Motor neuron (in vitro differentiated cells): ENCODE measurements at regions not wholly inside any gene's neighbourhood (a gene's known extent, or its start where the extent isn't known, plus 50 kb on each side); places are given as distances from the start of the nearest gene placed in this dataset.
A peak's percentile ranks its signal among the peaks of the same experiment; 100 is the strongest.

Experiments
- ATAC-seq, 8 experiments: fragments of 200-7000 bp; cut with Tn5 transposase; replicated peaks in 6 of 8; 2 replicates each; pipeline ENCODE4 v1.8.0; 2021; ENCODE audit warnings: mild to moderate bottlenecking in 8 of 8, moderate library complexity in 8 of 8
- H3K27ac ChIP-seq, 2 donors: fragments of 250-450 bp; sonication (Bioruptor Pico); 2 replicates each; pipeline ENCODE4 v1.9.0; 2021; ENCODE audit warnings: antibody characterized with exemption in 2 of 2, mild to moderate bottlenecking in 2 of 2, moderate library complexity in 1 of 2
- H3K4me1 ChIP-seq, 2 donors: fragments of 250-450 bp; sonication (Bioruptor Pico); replicated peaks in 1 of 2; 2 replicates each; pipeline ENCODE4 v1.6.1; 2021; ENCODE audit warnings: antibody characterized with exemption in 2 of 2, mild to moderate bottlenecking in 2 of 2, moderate library complexity in 1 of 2
- H3K4me3 ChIP-seq, 5 donors: fragments of 250-450 bp; sonication (Bioruptor Pico); 2 replicates each; pipeline ENCODE4 v1.9.0; 2021; ENCODE audit warnings: antibody characterized with exemption in 5 of 5, mild to moderate bottlenecking in 5 of 5, moderate library complexity in 4 of 5
- WGBS, 10 experiments: fragments of 450-650 bp; shearing (Covaris generic); methylation state at CpG; one replicate each; pipeline ENCODE4 v1.0.0; 2022; 5-methylcytosine and 5-hydroxymethylcytosine counted together
- in situ Hi-C, 9 experiments: fragments of 400-800 bp; cut with MboI; loops; one replicate each; pipeline ENCODE4 v1.15.0; 2021; ENCODE audit warnings: low sequenced_read_pairs in 9 of 9, low pct_unique_long_range_greater_than_20kb in 2 of 9; ENCODE audit not compliant: unreplicated experiment in 9 of 9

DNA sequence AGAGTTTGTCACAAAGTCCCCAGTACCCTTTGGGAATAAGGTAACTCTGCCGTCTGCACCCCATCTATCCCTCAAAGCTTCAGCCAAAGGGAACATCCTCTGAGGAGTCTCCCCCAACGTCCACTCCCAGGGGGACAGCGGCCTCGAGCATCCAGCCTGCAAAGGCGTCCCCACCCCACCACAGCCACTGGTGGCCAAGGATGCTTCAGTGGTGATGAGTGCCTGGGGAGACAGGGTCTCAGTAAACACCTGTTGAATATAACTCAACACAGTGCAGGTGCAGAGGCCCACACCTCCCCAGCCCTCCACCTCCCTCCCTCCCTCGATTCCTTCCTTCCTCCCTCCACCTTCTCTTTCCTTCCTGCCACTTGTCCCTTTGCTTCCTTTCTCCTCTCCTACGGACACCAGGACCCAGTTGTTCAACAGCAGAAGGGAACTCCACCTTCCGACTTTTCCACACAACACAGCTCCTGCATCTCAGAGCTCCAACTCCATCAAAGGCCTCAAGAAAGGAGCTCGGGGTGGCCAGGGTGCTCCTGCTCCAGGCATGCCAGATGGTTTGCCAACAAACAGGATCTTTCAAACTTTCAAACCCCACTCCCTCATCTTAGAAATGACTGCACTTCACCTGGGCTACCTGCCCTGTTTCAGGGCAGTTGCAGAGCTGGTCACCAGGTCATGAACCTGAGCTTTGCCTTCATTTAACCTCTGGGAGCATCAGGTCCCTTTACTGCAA, 87.8 kb upstream of the SNTG2 start:
- in situ Hi-C loops = no loop called here
- no peak overlapping the region for H3K27ac ChIP-seq
- peaks cover 21 to 24% of the 10 kb centered on the region in 2 donors for H3K4me1 ChIP-seq
- H3K4me3 ChIP-seq = no peak overlapping the region
- WGBS, 10 experiments = 10 to 64% (median 53%) methylated on average over 2 to 6 of the region's 9 CpGs; no CpG with 5 or more reads in 7 of the 10 experiments
- no peak for ATAC-seq

DNA sequence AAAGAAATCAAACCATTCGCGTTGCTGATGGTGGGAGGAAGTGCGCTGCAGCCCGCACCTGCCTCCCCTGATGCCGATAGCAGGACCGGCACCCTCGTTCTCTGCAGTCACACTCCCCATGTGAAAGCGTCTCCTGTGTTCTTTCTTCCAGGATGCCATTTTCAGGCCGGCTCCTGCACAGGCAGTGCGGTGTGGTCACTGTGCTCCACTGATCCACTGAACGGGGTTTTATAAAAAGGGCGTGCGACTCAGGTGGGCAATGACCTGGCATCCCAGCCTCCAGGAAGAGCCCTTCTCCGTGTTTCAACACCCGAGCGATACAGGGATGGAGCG, 88.3 kb upstream of the SNTG2 start:
- Histone ChIP-seq H3K27ac (no peak overlapping the region), H3K4me3 (no peak overlapping the region), H3K4me1 (peaks cover 20% of the 10 kb centered on the region in 2 donors)
- WGBS, 10 experiments = 20 to 100% (median 87%) methylated on average over 1 to 13 of the region's 17 CpGs; no CpG with 5 or more reads in 3 of the 10 experiments
- no peak for ATAC-seq
- in situ Hi-C loops = no loop called here

DNA sequence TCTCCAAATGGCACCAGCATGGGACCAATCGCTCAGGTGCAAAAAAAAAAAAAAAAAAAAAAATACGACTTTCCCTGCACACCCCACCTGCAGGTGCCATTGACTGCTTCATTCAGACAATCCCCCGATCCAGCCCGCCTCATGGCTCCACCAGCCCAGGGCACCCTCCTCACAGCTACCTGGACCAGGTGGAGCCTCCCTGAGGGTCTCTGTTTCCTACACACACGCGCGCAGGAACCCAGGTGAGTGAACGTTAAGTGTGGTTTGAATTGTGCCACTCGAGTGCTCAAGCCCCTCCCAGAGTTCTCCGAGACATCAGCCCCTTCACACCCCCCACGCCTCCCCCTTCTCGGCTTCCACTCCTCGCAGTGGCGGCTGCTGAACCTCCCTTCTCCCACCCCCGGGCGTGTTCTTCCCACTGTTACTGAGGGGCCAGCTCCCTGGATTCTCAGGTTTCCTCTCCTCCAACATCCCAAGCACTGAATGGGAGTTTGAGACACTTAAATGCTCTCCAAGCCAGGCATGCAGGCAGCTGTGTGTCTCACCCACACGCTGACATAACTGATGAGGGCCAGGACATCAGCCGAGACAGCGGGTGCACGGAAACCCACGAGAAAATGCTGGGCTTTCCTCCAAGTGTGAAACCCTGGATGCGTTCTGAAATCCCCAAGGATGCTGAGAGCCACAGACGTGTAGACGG, 88.8 kb upstream of the SNTG2 start:
- WGBS, 10 experiments = 5 to 100% (median 55%) methylated on average over 1 to 7 of the region's 24 CpGs; no CpG with 5 or more reads in 4 of the 10 experiments
- no peak overlapping the region for H3K27ac ChIP-seq
- H3K4me3 ChIP-seq = no peak overlapping the region
- peaks cover 15% of the 10 kb centered on the region in 2 donors for H3K4me1 ChIP-seq
- in situ Hi-C loops = no loop called here
- ATAC-seq = no peak

DNA sequence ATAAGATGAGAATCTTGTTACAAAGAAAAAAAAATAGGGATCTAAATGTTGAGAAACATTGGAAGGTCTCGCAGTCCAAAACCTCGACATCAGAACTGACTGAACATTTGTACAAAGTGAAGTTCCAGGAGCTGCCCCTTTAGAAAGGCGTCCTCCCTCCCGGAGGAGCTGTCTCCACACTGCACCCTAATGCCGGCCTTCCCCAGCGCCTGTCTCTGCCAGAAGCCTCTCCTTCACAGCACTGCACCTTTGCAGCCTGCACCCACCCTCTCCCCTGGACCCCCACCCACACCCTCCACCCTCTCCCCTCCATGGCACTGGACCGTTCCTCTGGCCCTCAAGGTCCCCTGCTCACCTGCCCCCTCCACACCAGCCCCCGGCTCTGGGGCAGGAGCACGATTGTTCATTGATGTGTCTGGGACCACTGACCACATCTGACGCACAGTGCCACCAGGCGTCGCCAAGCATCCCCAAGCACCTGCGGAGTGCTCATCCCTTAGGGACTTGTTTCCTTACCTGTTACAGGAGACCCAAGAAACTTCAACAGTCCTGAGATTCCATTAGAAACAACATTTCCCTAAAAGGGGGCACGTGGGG, 90.3 kb upstream of the SNTG2 start:
- Histone ChIP-seq H3K4me1 (peaks cover under 1 to 5% of the 10 kb centered on the region in 2 donors), H3K27ac (no peak overlapping the region), H3K4me3 (no peak overlapping the region)
- in situ Hi-C loops = no loop called here
- 46 to 100% (median 78%) methylated on average over 1 to 6 of the region's 14 CpGs; no CpG with 5 or more reads in 1 of the 10 experiments for WGBS, 10 experiments
- no peak for ATAC-seq

DNA sequence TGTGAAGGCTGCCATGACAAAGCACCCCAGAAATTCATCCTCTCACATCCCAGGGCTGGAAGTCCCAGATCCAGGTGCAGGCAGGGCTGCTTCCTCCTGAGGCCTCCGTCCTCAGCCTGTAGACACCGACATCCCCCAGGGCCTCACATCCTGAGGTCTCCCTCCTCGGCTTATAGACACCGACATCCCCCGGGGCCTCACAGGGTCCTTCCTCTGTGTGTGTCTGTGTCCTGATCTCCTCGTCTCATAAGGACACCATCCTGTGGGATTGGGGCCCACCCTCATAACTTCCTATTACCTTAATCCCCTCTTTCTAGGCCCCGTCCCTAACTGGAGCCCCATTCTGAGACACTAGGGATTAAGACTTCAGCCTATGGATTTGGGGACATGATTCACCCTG, 92.0 kb upstream of the SNTG2 start:
- in situ Hi-C loops = no loop called here
- no peak overlapping the region for H3K27ac ChIP-seq
- ATAC-seq = no peak
- 60 to 81% (median 80%) methylated on average over 1 to 2 of the region's 7 CpGs; no CpG with 5 or more reads in 7 of the 10 experiments for WGBS, 10 experiments
- H3K4me1 ChIP-seq = peaks cover 0 to 5% of the 10 kb centered on the region in 2 donors
- no peak overlapping the region for H3K4me3 ChIP-seq

DNA sequence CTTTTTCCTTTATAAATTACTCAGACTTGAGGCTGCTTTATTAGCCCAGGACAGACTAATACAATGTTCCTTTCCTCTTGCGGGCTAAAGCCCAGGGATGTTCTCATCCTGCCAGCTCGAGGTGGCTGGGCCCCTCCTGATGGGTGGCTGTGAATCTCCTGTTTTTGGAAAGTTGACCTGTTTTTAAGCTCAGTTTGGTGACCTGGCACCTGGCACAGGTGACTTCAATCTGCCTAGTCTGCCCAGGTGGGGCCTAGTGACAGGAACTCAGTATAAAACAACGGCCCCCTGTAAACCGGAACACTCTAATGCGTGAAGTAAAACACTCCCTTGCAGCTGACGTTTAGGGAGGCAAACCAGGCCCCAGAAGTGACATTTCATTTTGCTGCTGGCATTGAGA, 92.7 kb upstream of the SNTG2 start:
- WGBS, 10 experiments = 0 to 80% (median 40%) methylated on average over 1 to 6 of the region's 6 CpGs; no CpG with 5 or more reads in 1 of the 10 experiments

GRCh38 chr2:857081-857480, 93.6 kb upstream of the SNTG2 start:
- Histone ChIP-seq H3K27ac (no peak overlapping the region), H3K4me3 (no peak overlapping the region), H3K4me1 (peaks cover 0 to 5% of the 10 kb centered on the region in 2 donors)
- ATAC-seq = no peak
- in situ Hi-C loops = no loop called here
- WGBS, 10 experiments = 28 to 94% (median 76%) methylated on average over 1 to 3 of the region's 8 CpGs; no CpG with 5 or more reads in 4 of the 10 experiments

More for the DNA sequence above, 92.7 kb upstream of the SNTG2 start:
- ATAC-seq = no peak
- Histone ChIP-seq H3K4me3 (no peak overlapping the region), H3K4me1 (peaks cover 0 to 5% of the 10 kb centered on the region in 2 donors), H3K27ac (no peak overlapping the region)
- in situ Hi-C loops = no loop called here

GRCh38 chr2:856456-856855, 94.2 kb upstream of the SNTG2 start:
- Histone ChIP-seq H3K4me3 (no peak overlapping the region), H3K4me1 (peaks cover 0 to 5% of the 10 kb centered on the region in 2 donors), H3K27ac (no peak overlapping the region)
- no peak for ATAC-seq
- in situ Hi-C loops = no loop called here
- 17 to 90% (median 54%) methylated on average over 1 to 5 of the region's 5 CpGs; no CpG with 5 or more reads in 4 of the 10 experiments for WGBS, 10 experiments

GRCh38 chr2:856041-856440, 94.6 kb upstream of the SNTG2 start:
- H3K4me1 ChIP-seq = peaks cover 0 to 5% of the 10 kb centered on the region in 2 donors
- ATAC-seq = no peak
- 23 to 67% (median 46%) methylated on average over 2 of the region's 2 CpGs; no CpG with 5 or more reads in 1 of the 10 experiments for WGBS, 10 experiments

DNA sequence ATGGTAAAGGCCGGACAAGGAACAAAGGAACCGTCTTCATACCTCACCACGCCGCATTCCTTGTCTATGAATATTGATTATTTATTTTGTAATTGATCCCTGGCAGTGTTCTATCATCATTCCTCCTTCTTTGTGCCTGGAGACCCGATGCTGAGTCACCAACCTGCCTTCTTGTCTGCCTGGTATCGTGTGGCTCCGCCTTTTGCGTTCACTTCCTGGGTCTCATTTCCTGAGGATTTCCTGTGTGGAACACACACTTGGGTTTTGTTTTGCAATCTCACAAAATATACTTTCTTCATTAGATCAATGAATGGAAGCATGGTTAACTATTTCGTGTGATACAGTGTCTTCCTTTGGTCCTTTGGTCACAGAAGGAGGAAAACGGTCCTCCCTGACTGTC, 95.5 kb upstream of the SNTG2 start:
- in situ Hi-C loops = no loop called here
- ATAC-seq = no peak
- 50 to 100% (median 81%) methylated on average over 1 to 9 of the region's 10 CpGs; no CpG with 5 or more reads in 1 of the 10 experiments for WGBS, 10 experiments
- Histone ChIP-seq H3K4me3 (no peak overlapping the region), H3K27ac (no peak overlapping the region), H3K4me1 (peaks cover 0 to 5% of the 10 kb centered on the region in 2 donors)

More at GRCh38 chr2:856041-856440, 94.6 kb upstream of the SNTG2 start:
- Histone ChIP-seq H3K27ac (no peak overlapping the region), H3K4me3 (no peak overlapping the region)
- in situ Hi-C loops = no loop called here

DNA sequence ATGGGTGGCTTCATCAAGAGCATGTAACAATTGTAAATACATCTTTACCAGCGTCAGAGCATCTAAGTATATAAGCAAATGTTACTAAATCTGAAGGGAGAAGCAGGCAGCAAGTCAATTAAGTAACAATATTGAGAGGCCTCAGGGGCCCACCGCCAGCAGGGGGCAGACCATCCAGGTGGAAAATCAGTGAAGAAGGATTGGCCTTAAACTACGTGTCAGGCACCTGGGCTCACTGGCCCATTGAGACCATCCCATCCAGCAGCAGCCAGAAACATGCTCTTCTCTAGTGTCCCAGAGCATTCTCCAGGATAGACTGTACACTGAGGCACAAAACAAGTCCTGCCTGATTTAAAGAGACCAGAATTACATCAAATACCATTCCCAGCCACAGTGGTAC, 96.2 kb upstream of the SNTG2 start:
- in situ Hi-C loops = no loop called here
- H3K27ac ChIP-seq = no peak overlapping the region
- ATAC-seq = peak in 2 of 8 experiments; percentile 28 to 66
- no peak overlapping the region for H3K4me3 ChIP-seq
- 0 to 80% (median 39%) methylated on average over 1 to 3 of the region's 3 CpGs; no CpG with 5 or more reads in 2 of the 10 experiments for WGBS, 10 experiments
- H3K4me1 ChIP-seq = peaks cover 0 to 5% of the 10 kb centered on the region in 2 donors

GRCh38 chr2:853203-853870, 97.3 kb upstream of the SNTG2 start:
- Histone ChIP-seq H3K4me3 (no peak overlapping the region), H3K4me1 (peaks cover 0 to 5% of the 10 kb centered on the region in 2 donors), H3K27ac (no peak overlapping the region)
- 0 to 100% (median 42%) methylated on average over 1 to 14 of the region's 19 CpGs; no CpG with 5 or more reads in 2 of the 10 experiments for WGBS, 10 experiments
- in situ Hi-C loops = no loop called here
- no peak for ATAC-seq

DNA sequence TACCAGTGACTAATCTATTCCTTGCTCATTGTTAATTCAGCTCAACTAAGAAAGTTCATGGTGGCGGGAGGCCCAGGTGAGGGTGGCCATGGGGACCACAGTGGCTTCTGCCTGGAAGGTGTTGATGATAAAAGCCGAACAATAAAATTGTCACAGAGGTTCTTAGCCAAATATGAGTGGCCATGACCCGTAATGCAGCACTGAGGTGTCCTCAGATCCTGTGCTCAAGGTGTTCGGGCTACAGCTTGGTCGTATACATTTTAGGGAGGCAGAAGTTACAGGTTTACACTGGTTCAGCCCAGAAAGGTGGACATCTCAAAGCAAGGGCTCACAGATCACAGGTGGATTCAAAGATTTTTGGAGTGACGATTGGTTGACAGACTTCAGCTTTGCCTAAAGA, 98.5 kb upstream of the SNTG2 start:
- Histone ChIP-seq H3K4me1 (peaks cover 0 to 5% of the 10 kb centered on the region in 2 donors), H3K4me3 (no peak overlapping the region), H3K27ac (no peak overlapping the region)
- WGBS, 10 experiments = 32 to 100% (median 73%) methylated on average over 2 to 6 of the region's 6 CpGs; no CpG with 5 or more reads in 4 of the 10 experiments
- no peak for ATAC-seq
- in situ Hi-C loops = no loop called here
